ENCODE measurements at regions not wholly inside any gene's neighbourhood (a gene's known extent, or its start where the extent isn't known, plus 50 kb on each side); places are given as distances from the start of the nearest gene placed in this dataset.
"Not testable (repeated sequence)": the region's sequence is repeated elsewhere in the genome, so short reads cannot be mapped to it uniquely, and the experiment has no call there.

GRCh38 chr4:166198516-166199310 is 325.7 kb downstream of the TLL1 start:
- H3K4me2 ChIP-seq (ENCODE audit: low read length): no peak overlapping the region
- TF ChIP-seq, protein P1, sequence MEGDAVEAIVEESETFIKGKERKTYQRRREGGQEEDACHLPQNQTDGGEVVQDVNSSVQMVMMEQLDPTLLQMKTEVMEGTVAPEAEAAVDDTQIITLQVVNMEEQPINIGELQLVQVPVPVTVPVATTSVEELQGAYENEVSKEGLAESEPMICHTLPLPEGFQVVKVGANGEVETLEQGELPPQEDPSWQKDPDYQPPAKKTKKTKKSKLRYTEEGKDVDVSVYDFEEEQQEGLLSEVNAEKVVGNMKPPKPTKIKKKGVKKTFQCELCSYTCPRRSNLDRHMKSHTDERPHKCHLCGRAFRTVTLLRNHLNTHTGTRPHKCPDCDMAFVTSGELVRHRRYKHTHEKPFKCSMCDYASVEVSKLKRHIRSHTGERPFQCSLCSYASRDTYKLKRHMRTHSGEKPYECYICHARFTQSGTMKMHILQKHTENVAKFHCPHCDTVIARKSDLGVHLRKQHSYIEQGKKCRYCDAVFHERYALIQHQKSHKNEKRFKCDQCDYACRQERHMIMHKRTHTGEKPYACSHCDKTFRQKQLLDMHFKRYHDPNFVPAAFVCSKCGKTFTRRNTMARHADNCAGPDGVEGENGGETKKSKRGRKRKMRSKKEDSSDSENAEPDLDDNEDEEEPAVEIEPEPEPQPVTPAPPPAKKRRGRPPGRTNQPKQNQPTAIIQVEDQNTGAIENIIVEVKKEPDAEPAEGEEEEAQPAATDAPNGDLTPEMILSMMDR (IDR thresholded peaks at IDR 0.05): no peak
- no peak overlapping the region for H2AFZ ChIP-seq
- no peak overlapping the region for H3K9ac ChIP-seq
- no peak overlapping the region for H3K27ac ChIP-seq
- no peaks in the 10 kb centered on the region for H3K27me3 ChIP-seq (ENCODE audit: control insufficient read depth, insufficient read depth, low read length)
- H3K36me3 ChIP-seq (ENCODE audit: control insufficient read depth, insufficient read depth, low read length): no peaks in the 10 kb centered on the region
- H3K4me3 ChIP-seq (ENCODE audit: low read depth, low read length): no peak overlapping the region
- no peaks in the 10 kb centered on the region for H3K4me1 ChIP-seq
- no peaks in the 10 kb centered on the region for H3K9me3 ChIP-seq (ENCODE audit: control insufficient read depth, low read length)
- H3K79me2 ChIP-seq: no peaks in the 10 kb centered on the region

DNA sequence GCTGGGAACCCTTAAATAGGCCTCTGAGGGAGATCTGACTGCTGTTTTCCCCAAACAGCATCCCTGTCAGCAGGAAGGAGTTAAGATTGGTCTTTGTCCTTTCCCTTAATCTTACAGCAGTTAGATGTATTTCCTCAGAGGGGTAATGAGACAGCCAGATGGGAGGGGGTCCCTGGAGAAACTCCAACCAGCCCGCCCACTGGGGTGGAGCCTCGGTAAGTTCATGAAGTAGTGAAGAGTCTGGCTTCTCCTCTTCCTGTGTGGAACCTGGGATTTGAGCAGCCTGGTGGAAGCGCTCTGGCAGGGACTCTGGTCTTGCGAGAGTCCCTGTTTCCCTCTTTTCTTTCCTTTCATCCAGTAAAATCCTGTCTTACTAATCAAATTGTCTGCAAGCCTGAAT is 330.0 kb downstream of the TLL1 start:
- TF ChIP-seq, protein P1 (IDR thresholded peaks at IDR 0.05): no peak
- no peaks in the 10 kb centered on the region for H3K79me2 ChIP-seq

GRCh38 chr4:166212326-166212725 is 339.3 kb downstream of the TLL1 start:
- H2AFZ ChIP-seq, H3K27ac ChIP-seq: not testable (repeated sequence)

More for the DNA sequence above, 330.0 kb downstream of the TLL1 start:
- no peak overlapping the region for H3K4me2 ChIP-seq (ENCODE audit: low read length)
- no peaks in the 10 kb centered on the region for H3K27me3 ChIP-seq (ENCODE audit: control insufficient read depth, insufficient read depth, low read length)
- no peaks in the 10 kb centered on the region for H3K4me1 ChIP-seq
- H2AFZ ChIP-seq: no peak overlapping the region
- no peak overlapping the region for H3K9ac ChIP-seq
- no peak overlapping the region for H3K27ac ChIP-seq
- H3K36me3 ChIP-seq (ENCODE audit: control insufficient read depth, insufficient read depth, low read length): no peaks in the 10 kb centered on the region
- no peak overlapping the region for H3K4me3 ChIP-seq (ENCODE audit: low read depth, low read length)
- H3K9me3 ChIP-seq (ENCODE audit: control insufficient read depth, low read length): no peaks in the 10 kb centered on the region

DNA sequence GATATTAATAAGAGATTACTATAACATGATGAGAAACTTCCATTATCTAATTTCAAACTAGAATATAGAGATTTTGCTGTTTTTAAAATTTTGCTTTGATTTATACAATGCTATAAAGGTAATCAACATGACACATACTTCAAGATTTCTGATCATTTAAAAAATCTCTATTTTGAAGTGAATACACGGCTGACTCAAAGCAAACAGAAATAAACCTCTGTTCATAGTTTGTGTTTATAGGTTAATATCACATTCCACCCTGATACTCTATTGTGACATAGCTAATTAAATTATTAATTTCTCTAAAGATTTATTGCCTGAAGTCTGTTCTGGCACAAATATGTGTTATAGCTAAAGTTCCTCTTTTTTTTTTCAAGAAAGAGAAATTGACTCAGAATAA is 349.2 kb downstream of the TLL1 start:
- no peaks in the 10 kb centered on the region for H3K79me2 ChIP-seq
- H3K36me3 ChIP-seq (ENCODE audit: control insufficient read depth, insufficient read depth, low read length): no peaks in the 10 kb centered on the region
- no peaks in the 10 kb centered on the region for H3K4me1 ChIP-seq
- no peaks in the 10 kb centered on the region for H3K9me3 ChIP-seq (ENCODE audit: control insufficient read depth, low read length)
- no peak overlapping the region for H3K27ac ChIP-seq
- no peak overlapping the region for H2AFZ ChIP-seq
- no peaks in the 10 kb centered on the region for H3K27me3 ChIP-seq (ENCODE audit: control insufficient read depth, insufficient read depth, low read length)
- H3K4me3 ChIP-seq (ENCODE audit: low read depth, low read length): no peak overlapping the region
- no peak overlapping the region for H3K4me2 ChIP-seq (ENCODE audit: low read length)
- no peak overlapping the region for H3K9ac ChIP-seq
- TF ChIP-seq, protein P1 (IDR thresholded peaks at IDR 0.05): no peak

More at GRCh38 chr4:166212326-166212725, 339.3 kb downstream of the TLL1 start:
- H3K27me3 ChIP-seq (ENCODE audit: control insufficient read depth, insufficient read depth, low read length); H3K4me3 ChIP-seq (ENCODE audit: low read depth, low read length); H3K79me2 ChIP-seq; H3K36me3 ChIP-seq (ENCODE audit: control insufficient read depth, insufficient read depth, low read length); H3K4me2 ChIP-seq (ENCODE audit: low read length); H3K4me1 ChIP-seq; H3K9ac ChIP-seq; H3K9me3 ChIP-seq (ENCODE audit: control insufficient read depth, low read length): not testable (repeated sequence)

DNA sequence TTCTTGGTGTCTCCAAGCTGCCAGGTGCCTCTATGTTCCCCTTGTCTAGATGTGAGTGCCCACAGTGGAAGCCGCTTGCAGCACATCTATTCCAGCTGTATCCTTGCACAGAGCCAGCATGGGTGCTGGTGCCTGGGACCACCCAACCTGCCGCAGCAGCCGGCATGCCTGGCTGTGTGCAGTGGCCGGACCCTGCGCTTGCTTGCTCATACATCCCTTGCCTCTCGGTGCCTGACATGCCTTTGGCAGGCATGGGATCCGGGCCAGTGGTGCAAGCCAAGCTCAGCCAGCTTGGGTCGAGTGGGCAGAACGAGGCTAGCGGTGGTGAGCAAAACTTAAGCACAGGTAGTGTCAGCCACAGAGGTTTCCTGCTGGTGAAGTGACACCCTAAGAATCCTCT is 355.1 kb downstream of the TLL1 start:
- H3K36me3 ChIP-seq (ENCODE audit: control insufficient read depth, insufficient read depth, low read length): no peaks in the 10 kb centered on the region
- H3K9me3 ChIP-seq (ENCODE audit: control insufficient read depth, low read length): no peaks in the 10 kb centered on the region
- H3K27ac ChIP-seq: no peak overlapping the region
- no peak overlapping the region for H2AFZ ChIP-seq
- TF ChIP-seq, protein P1 (IDR thresholded peaks at IDR 0.05): no peak
- no peak overlapping the region for H3K4me3 ChIP-seq (ENCODE audit: low read depth, low read length)
- no peaks in the 10 kb centered on the region for H3K27me3 ChIP-seq (ENCODE audit: control insufficient read depth, insufficient read depth, low read length)
- no peak overlapping the region for H3K9ac ChIP-seq
- no peak overlapping the region for H3K4me2 ChIP-seq (ENCODE audit: low read length)
- H3K4me1 ChIP-seq: no peaks in the 10 kb centered on the region
- H3K79me2 ChIP-seq: no peaks in the 10 kb centered on the region

Data from parathyroid adenoma (tissue), 2 donors.